KMS-11 (cell line): ENCODE measurements at regions not wholly inside any gene's neighbourhood (a gene's known extent, or its start where the extent isn't known, plus 50 kb on each side); places are given as distances from the start of the nearest gene placed in this dataset.

Source experiments
- H2AFZ ChIP-seq: fragments of 200-600 bp; sonication (generic); 2 replicates; pipeline ENCODE4 v1.6.1; 2016; ENCODE audit warnings: antibody characterized with exemption, mixed run types, low read depth
- H3K27ac ChIP-seq: fragments of 200-600 bp; sonication (generic); 2 replicates; pipeline ENCODE4 v1.6.1; 2016; ENCODE audit warnings: mild to moderate bottlenecking, mixed run types
- H3K27me3 ChIP-seq: fragments of 200-600 bp; sonication (generic); 2 replicates; pipeline ENCODE4 v1.6.1; 2017; ENCODE audit warnings: mild to moderate bottlenecking, low read depth, mixed run types, moderate library complexity; ENCODE audit not compliant: insufficient read depth
- H3K36me3 ChIP-seq: fragments of 200-600 bp; sonication (generic); 2 replicates; pipeline ENCODE4 v1.6.1; 2017; ENCODE audit warnings: mild to moderate bottlenecking, mixed run types; ENCODE audit not compliant: insufficient read depth
- H3K4me1 ChIP-seq: fragments of 200-600 bp; sonication (generic); 2 replicates; pipeline ENCODE4 v1.6.1; 2016; ENCODE audit warnings: mild to moderate bottlenecking, low read depth, mixed run types; ENCODE audit not compliant: poor library complexity, severe bottlenecking
- H3K4me2 ChIP-seq: fragments of 200-600 bp; sonication (generic); 2 replicates; pipeline ENCODE4 v1.7.0; 2016; ENCODE audit warnings: mild to moderate bottlenecking, mixed run types
- H3K4me3 ChIP-seq: fragments of 200-600 bp; sonication (generic); IDR thresholded peaks from 2 replicates; pipeline ENCODE4 v1.6.1; 2017; ENCODE audit warnings: low read depth, low read length, mixed read lengths; ENCODE audit not compliant: insufficient read depth
- H3K79me2 ChIP-seq: fragments of 200-600 bp; sonication (generic); 2 replicates; pipeline ENCODE4 v1.6.1; 2016; ENCODE audit warnings: low read depth, mixed run types; ENCODE audit not compliant: insufficient read depth
- H3K9ac ChIP-seq: fragments of 200-600 bp; sonication (generic); 2 replicates; pipeline ENCODE4 v1.6.1; 2016; ENCODE audit warnings: mild to moderate bottlenecking, mixed run types
- H4K20me1 ChIP-seq: fragments of 200-600 bp; sonication (generic); 2 replicates; pipeline ENCODE4 v1.6.1; 2016; ENCODE audit warnings: mild to moderate bottlenecking, mixed run types; ENCODE audit not compliant: insufficient read depth
- TF ChIP-seq, protein P1 (sequence below): fragments of 200-600 bp; sonication (generic); conservative IDR thresholded peaks from 2 replicates; pipeline ENCODE4 v1.6.1; 2017; ENCODE audit warnings: low read depth, mild to moderate bottlenecking, antibody characterized with exemption, low read length, moderate library complexity, mixed read lengths

DNA sequence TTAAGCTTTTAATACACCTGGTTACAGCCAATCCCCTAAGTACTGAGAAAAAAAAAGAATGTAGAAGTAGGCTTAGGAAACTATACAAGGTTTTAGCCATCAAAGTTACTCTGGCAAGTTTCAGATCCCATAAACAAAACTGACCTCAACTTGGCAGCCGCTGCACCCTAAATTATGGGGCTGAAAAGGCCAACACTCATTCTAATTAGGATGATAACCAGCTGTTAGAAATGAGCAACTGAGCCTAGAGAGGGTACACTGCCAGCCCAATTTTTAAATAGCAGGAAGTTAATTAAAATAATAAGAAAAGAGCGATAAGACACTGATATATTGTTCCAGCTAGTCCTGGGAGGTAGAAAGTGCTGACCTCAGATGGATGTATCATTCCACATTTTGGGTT lies 105.7 kb upstream of the VAV3 start:
- Histone ChIP-seq H3K4me1 (no peaks in the 10 kb centered on the region), H3K4me2 (no peak overlapping the region), H3K27me3 (no peaks in the 10 kb centered on the region), H4K20me1 (no peaks in the 10 kb centered on the region), H3K4me3 (no peak overlapping the region), H3K36me3 (no peaks in the 10 kb centered on the region), H3K27ac (no peak overlapping the region), H2AFZ (no peak overlapping the region), H3K9ac (no peak overlapping the region), H3K79me2 (no peaks in the 10 kb centered on the region)
- TF ChIP-seq, protein P1, sequence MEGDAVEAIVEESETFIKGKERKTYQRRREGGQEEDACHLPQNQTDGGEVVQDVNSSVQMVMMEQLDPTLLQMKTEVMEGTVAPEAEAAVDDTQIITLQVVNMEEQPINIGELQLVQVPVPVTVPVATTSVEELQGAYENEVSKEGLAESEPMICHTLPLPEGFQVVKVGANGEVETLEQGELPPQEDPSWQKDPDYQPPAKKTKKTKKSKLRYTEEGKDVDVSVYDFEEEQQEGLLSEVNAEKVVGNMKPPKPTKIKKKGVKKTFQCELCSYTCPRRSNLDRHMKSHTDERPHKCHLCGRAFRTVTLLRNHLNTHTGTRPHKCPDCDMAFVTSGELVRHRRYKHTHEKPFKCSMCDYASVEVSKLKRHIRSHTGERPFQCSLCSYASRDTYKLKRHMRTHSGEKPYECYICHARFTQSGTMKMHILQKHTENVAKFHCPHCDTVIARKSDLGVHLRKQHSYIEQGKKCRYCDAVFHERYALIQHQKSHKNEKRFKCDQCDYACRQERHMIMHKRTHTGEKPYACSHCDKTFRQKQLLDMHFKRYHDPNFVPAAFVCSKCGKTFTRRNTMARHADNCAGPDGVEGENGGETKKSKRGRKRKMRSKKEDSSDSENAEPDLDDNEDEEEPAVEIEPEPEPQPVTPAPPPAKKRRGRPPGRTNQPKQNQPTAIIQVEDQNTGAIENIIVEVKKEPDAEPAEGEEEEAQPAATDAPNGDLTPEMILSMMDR: no peak

DNA sequence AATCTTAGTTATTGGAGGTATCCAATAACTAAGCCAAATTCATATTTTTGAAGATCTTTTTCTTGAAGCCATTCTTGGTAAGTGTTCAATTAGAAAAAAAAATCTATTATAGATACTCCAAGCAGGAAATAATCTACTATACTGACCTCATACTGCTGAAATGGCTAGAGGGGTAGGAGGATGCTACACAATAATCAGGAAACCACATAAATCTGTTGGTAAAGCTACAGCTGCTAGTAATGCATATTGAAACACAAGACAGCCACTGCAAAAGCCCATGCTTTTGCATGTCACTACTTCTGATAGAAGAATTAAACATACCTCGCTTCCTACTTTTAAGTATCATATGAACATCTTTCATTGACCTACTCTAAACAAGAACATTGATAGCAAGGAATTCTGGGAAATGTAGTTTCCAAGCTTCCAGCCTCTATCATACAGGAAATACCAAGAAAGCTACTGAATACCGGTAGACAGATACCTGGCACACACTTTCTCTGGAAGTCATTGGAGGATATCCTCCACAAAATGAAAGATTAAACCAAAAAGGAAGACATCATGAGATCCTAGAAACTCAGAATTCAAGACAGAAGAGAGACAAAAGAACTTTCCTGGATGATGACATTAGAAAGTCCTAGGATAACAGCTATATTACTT lies 103.0 kb upstream of the VAV3 start:
- no peak overlapping the region for H3K9ac ChIP-seq
- H3K27ac ChIP-seq: no peak overlapping the region
- no peaks in the 10 kb centered on the region for H3K4me1 ChIP-seq
- H3K36me3 ChIP-seq: no peaks in the 10 kb centered on the region
- no peaks in the 10 kb centered on the region for H4K20me1 ChIP-seq
- no peak overlapping the region for H3K4me3 ChIP-seq
- TF ChIP-seq, protein P1: no peak
- no peak overlapping the region for H2AFZ ChIP-seq
- H3K27me3 ChIP-seq: no peaks in the 10 kb centered on the region
- no peaks in the 10 kb centered on the region for H3K79me2 ChIP-seq
- no peak overlapping the region for H3K4me2 ChIP-seq

DNA sequence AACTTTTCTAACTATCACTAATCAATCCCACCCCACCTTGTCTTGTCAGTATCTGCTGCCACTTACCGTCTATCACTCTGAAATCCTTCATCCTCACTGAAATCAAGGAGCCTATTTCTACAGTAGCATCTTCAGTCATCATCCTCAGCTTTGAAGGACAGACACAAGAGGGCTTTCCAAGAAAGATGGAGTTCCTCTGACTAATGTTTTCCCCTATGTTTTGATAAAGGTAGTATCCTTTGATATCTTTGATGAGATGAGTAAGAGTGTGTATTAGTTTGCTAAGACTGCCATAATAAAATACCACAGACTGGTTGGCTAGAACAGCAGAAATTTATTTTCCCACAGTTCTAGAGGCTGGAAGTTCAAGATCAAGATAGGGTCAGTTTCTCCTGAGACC lies 101.8 kb upstream of the VAV3 start:
- Histone ChIP-seq H3K79me2 (no peaks in the 10 kb centered on the region), H2AFZ (no peak overlapping the region), H3K27me3 (no peaks in the 10 kb centered on the region), H3K36me3 (no peaks in the 10 kb centered on the region), H3K4me2 (no peak overlapping the region), H3K4me1 (no peaks in the 10 kb centered on the region), H3K9ac (no peak overlapping the region), H3K4me3 (no peak overlapping the region), H4K20me1 (no peaks in the 10 kb centered on the region), H3K27ac (no peak overlapping the region)
- TF ChIP-seq, protein P1: no peak

DNA sequence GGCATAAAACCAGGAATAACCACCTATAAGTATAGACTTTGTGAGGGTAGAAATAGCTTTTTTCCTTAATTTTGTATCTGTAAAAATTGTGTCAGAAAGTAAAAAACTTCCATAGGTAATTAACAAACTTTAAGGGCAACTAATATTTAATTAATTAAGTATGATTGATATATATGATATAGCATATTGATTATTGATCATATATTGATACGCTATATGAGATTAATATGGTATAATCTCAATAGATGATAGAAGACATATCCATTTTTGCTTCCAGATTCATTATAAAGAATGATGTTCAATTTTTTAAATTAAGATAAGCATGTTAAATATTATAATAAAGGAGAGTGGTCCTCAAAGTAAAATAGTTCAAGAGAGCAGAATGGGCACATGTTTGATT lies 99.3 kb upstream of the VAV3 start:
- Histone ChIP-seq H3K4me1 (no peaks in the 10 kb centered on the region), H3K27me3 (no peaks in the 10 kb centered on the region), H3K4me3 (no peak overlapping the region), H4K20me1 (no peaks in the 10 kb centered on the region), H3K79me2 (no peaks in the 10 kb centered on the region), H3K4me2 (no peak overlapping the region), H2AFZ (no peak overlapping the region), H3K27ac (no peak overlapping the region), H3K36me3 (no peaks in the 10 kb centered on the region), H3K9ac (no peak overlapping the region)
- TF ChIP-seq, protein P1: no peak
